ENCODE measurements at regions not wholly inside any gene's neighbourhood (a gene's known extent, or its start where the extent isn't known, plus 50 kb on each side); places are given as distances from the start of the nearest gene placed in this dataset.
A peak's percentile ranks its signal among the peaks of the same experiment; 100 is the strongest.
"Not testable (repeated sequence)": the region's sequence is repeated elsewhere in the genome, so short reads cannot be mapped to it uniquely, and the experiment has no call there.

GRCh38 chr5:54869691-54870090, 115.7 kb downstream of the ESM1 start:
- no peak for TF ChIP-seq CTCF (IDR thresholded peaks at IDR 0.05)
- no peak for TF ChIP-seq POLR2A (IDR thresholded peaks at IDR 0.05)
- no peak for TF ChIP-seq POLR2AphosphoS5 (IDR thresholded peaks at IDR 0.05)
- no peak for TF ChIP-seq EP300 (IDR thresholded peaks at IDR 0.05)
- intact Hi-C loops (cut with DNase I) = loop anchor here (10.0 kb wide), 1 partner anchor 565 kb away; no protein-coding TSS in a partner anchor
- H3K9me3 ChIP-seq = no peaks in the 10 kb centered on the region
- H3K27ac ChIP-seq = no peak overlapping the region
- no peak for DNase-seq
- 86 to 88% methylated on average over 1 of the region's 1 CpG for WGBS, 2 donors
- H3K4me1 ChIP-seq = peaks cover 0 to 4% (median 0%) of the 10 kb centered on the region in 4 donors
- no peaks in the 10 kb centered on the region for H3K27me3 ChIP-seq
- no peak overlapping the region for H3K4me3 ChIP-seq
- no peaks in the 10 kb centered on the region for H3K36me3 ChIP-seq

- 82% methylated on average over 12 of the region's 12 CpGs for WGBS, 2 donors
- no peak for DNase-seq
- H3K27me3 ChIP-seq = no peaks in the 10 kb centered on the region
- TF ChIP-seq CTCF (IDR thresholded peaks at IDR 0.05) (no peak), POLR2A (IDR thresholded peaks at IDR 0.05) (no peak), EP300 (IDR thresholded peaks at IDR 0.05) (no peak), POLR2AphosphoS5 (IDR thresholded peaks at IDR 0.05) (no peak)
- intact Hi-C loops (cut with DNase I) = loop anchor here (10.0 kb wide), 1 partner anchor 564 kb away; no protein-coding TSS in a partner anchor
- no peaks in the 10 kb centered on the region for H3K9me3 ChIP-seq
- H3K36me3 ChIP-seq = no peaks in the 10 kb centered on the region
- no peak overlapping the region for H3K27ac ChIP-seq
- no peak overlapping the region for H3K4me3 ChIP-seq
- H3K4me1 ChIP-seq = peaks cover 0 to 4% (median 0%) of the 10 kb centered on the region in 4 donors
Measured at GRCh38 chr5:54868511-54869483, 116.6 kb downstream of the ESM1 start.

GRCh38 chr5:54867310-54867944, 118.0 kb downstream of the ESM1 start:
- no peak for DNase-seq
- H3K27me3 ChIP-seq = no peaks in the 10 kb centered on the region
- H3K36me3 ChIP-seq = no peaks in the 10 kb centered on the region
- TF ChIP-seq CTCF (IDR thresholded peaks at IDR 0.05) (peak in 3 of 4 experiments; percentile 45 to 62 (median 56)), POLR2A (IDR thresholded peaks at IDR 0.05) (no peak)
- H3K27ac ChIP-seq = no peak overlapping the region
- peaks cover 0 to 4% (median 0%) of the 10 kb centered on the region in 4 donors for H3K4me1 ChIP-seq
- intact Hi-C loops (cut with DNase I) = loop anchor here (1.0 to 10.0 kb wide), 2 partner anchors 350 to 563 kb away; partner anchors contain the start of gene SNX18
- 21 to 29% methylated on average over 7 of the region's 7 CpGs for WGBS, 2 donors
- H3K4me3 ChIP-seq = peak overlapping the region in 1 of 4 donors; percentile 18
- no peaks in the 10 kb centered on the region for H3K9me3 ChIP-seq

- H3K27me3 ChIP-seq, DNase-seq, H3K27ac ChIP-seq, H3K9me3 ChIP-seq, H3K4me3 ChIP-seq, H3K36me3 ChIP-seq: not testable (repeated sequence)
- peaks cover 0 to 14% (median 0%) of the 10 kb centered on the region in 4 donors for H3K4me1 ChIP-seq
- intact Hi-C loops (cut with DNase I) = loop anchor here (10.0 kb wide), 1 partner anchor 560 kb away; no protein-coding TSS in a partner anchor
- 94 to 95% methylated on average over 44 of the region's 44 CpGs for WGBS, 2 donors
Measured at GRCh38 chr5:54864911-54865515, 120.4 kb downstream of the ESM1 start.
